ENCODE measurements at regions not wholly inside any gene's neighbourhood (a gene's known extent, or its start where the extent isn't known, plus 50 kb on each side); places are given as distances from the start of the nearest gene placed in this dataset.

DNA sequence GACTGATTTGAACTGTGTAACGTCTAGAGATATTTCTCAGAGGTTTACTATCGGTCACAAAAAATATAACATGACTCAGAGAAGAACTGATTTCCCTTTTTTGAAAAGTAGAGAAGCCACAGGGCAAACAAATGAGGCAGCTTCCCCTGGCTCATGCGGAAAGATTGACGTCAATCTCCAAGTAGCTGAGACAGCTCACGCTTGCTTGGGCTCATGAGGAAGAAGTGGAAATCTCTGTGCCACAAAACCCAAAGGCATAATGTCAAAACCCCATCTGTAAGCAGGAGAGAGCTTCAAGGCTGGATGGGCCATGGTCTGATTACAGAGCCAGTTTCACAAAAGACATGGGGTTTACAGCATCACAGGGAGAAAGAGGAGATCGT, 188.1 kb downstream of the ARL4C start:
- H3K9me3 Mint-ChIP-seq (ENCODE audit: low read depth) = peaks cover 3% of the 10 kb centered on the region
- no peak overlapping the region for H3K4me3 Mint-ChIP-seq (ENCODE audit: low read depth)
- H3K4me1 Mint-ChIP-seq (ENCODE audit: low read depth) = peaks cover 9% of the 10 kb centered on the region
- no peaks in the 10 kb centered on the region for H3K36me3 Mint-ChIP-seq (ENCODE audit: insufficient read depth)
- no peaks in the 10 kb centered on the region for H3K27me3 Mint-ChIP-seq
- TF ChIP-seq, protein P1, sequence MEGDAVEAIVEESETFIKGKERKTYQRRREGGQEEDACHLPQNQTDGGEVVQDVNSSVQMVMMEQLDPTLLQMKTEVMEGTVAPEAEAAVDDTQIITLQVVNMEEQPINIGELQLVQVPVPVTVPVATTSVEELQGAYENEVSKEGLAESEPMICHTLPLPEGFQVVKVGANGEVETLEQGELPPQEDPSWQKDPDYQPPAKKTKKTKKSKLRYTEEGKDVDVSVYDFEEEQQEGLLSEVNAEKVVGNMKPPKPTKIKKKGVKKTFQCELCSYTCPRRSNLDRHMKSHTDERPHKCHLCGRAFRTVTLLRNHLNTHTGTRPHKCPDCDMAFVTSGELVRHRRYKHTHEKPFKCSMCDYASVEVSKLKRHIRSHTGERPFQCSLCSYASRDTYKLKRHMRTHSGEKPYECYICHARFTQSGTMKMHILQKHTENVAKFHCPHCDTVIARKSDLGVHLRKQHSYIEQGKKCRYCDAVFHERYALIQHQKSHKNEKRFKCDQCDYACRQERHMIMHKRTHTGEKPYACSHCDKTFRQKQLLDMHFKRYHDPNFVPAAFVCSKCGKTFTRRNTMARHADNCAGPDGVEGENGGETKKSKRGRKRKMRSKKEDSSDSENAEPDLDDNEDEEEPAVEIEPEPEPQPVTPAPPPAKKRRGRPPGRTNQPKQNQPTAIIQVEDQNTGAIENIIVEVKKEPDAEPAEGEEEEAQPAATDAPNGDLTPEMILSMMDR (IDR thresholded peaks at IDR 0.05; ENCODE audit: unreplicated experiment) = no peak
- H3K27ac Mint-ChIP-seq = no peak overlapping the region
- DNase-seq (ENCODE audit: low spot score, unreplicated experiment) = no peak

DNA sequence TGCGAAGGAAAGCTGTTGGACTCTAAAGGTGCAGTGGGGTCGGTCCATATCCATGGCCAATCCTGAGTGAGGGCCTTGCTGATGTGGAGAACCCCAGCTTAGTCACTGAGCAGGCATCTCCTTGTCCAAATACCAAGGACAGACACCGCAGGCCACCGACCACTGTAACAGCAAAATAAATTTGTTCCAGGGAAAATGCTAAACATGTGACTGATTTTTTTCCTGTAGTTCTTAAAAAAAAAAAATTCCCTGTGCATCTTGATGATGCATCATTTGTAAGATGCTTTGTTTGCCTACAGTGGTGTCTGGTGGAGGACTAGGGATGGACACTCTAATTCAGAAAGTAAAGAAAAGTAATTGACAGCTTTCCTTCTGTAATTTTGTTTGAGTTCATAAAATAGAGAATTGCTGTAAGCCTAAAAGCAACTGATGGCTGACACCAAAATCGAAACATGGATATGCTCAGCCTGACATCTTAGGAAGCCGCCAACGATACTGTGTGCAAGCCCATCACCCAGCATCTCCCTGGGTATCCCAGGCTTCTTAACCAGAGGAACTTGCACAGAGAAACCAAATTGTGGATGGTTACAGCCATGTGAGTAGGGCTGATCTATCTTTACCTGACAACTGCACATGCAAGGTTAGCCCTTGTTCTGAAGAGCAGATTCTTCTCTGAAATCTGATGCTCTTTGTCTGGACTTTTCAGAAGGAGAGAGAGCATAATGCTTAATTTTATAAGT, 188.6 kb downstream of the ARL4C start:
- Mint-ChIP-seq H3K4me3 (ENCODE audit: low read depth) (no peak overlapping the region), H3K36me3 (ENCODE audit: insufficient read depth) (no peaks in the 10 kb centered on the region), H3K27me3 (no peaks in the 10 kb centered on the region), H3K9me3 (ENCODE audit: low read depth) (peaks cover 3% of the 10 kb centered on the region), H3K4me1 (ENCODE audit: low read depth) (peaks cover 9% of the 10 kb centered on the region), H3K27ac (no peak overlapping the region)
- TF ChIP-seq, protein P1 (IDR thresholded peaks at IDR 0.05; ENCODE audit: unreplicated experiment) = no peak
- no peak for DNase-seq (ENCODE audit: low spot score, unreplicated experiment)

DNA sequence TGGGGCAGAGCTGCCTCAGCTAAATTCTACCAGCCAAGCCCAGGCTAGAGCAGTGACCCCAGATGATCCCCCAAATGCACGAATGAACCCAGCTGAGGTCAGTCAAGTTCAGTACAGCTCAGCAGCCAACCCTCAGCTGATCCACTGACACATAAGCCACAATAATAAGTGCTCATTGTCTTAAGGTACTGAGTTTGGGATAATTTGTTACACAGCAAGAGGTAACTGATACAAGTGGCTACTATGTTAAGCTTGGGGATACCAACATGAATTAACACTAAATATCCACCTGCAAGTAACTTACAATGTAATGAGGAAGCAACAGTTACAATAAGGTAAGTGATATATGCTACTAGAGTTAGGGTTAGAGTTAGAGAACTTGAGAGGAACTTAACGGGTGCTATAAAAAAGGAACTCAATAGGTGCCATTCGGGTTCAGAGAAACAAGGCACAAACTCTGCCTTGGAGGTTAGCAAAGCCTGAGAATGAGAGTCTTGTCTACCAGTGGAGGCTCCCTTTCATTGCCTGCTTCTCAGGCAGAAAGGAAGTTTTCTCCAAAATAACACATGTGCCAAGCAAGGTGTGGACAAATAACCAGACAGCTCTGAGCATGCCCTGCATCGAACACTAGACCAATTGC, 189.4 kb downstream of the ARL4C start:
- Mint-ChIP-seq H3K27ac (no peak overlapping the region), H3K4me1 (ENCODE audit: low read depth) (peaks cover 9% of the 10 kb centered on the region), H3K4me3 (ENCODE audit: low read depth) (no peak overlapping the region), H3K9me3 (ENCODE audit: low read depth) (peaks cover 3% of the 10 kb centered on the region), H3K36me3 (ENCODE audit: insufficient read depth) (no peaks in the 10 kb centered on the region), H3K27me3 (no peaks in the 10 kb centered on the region)
- DNase-seq (ENCODE audit: low spot score, unreplicated experiment) = no peak
- TF ChIP-seq, protein P1 (IDR thresholded peaks at IDR 0.05; ENCODE audit: unreplicated experiment) = no peak

DNA sequence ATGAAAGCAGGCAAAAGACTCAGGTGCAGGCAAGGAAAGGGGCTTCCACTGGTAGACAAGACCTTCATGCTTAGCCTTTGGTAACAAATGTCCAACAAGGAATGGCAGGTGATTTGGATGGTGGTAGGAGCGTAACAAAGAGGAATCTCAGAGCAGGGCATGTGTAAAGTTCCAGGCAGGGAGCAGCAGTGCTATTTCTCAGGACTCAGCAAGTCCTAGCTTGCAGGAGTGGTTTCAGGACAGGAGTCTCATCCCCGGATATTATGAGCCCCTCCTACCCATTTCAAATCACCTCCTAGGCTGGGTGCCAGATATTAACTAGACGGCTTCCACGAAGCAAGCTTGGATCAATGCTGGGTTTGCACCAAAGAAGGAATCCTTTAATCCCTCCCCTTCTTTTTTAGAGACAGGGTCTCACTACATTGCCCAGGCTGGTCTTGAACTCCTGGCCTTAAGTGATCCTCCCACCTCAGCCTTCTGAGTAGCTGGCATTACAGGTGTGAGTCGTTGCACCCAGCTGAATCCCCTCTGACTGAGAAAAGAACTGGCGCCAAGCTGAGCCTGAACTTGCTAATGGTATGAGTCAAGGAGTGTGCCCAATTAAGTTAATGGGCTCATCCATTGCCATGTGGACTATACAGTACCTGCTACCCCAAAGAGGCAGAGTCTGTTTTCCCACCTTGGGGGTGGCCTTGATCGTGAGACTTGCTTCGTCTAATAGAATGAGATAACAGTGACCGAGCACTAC, 190.3 kb downstream of the ARL4C start:
- Mint-ChIP-seq H3K4me3 (ENCODE audit: low read depth) (no peak overlapping the region), H3K27me3 (no peaks in the 10 kb centered on the region), H3K9me3 (ENCODE audit: low read depth) (peaks cover 3% of the 10 kb centered on the region), H3K36me3 (ENCODE audit: insufficient read depth) (no peaks in the 10 kb centered on the region), H3K27ac (no peak overlapping the region), H3K4me1 (ENCODE audit: low read depth) (peaks cover 9% of the 10 kb centered on the region)
- DNase-seq (ENCODE audit: low spot score, unreplicated experiment) = no peak
- TF ChIP-seq, protein P1 (IDR thresholded peaks at IDR 0.05; ENCODE audit: unreplicated experiment) = no peak

DNA sequence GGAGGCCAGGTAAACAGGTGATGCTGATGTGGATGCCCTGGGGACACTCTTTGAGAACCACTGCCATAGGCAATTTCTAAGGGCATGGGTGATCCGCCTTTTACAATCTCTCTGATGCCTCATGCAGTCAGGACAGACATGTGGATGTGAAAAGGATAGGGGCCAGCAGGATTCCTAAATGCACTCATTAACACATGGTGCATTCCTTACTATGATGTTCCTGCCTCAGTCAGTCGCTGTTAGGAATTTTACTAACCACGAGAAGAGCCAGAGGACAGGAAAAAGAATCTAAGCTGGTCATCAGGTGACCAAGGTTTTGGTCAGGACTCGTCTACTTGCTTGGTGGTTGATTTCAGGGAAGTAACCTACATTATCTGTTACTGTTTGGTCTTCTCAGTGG, 191.0 kb downstream of the ARL4C start:
- TF ChIP-seq, protein P1 (IDR thresholded peaks at IDR 0.05; ENCODE audit: unreplicated experiment) = no peak
- H3K27me3 Mint-ChIP-seq = no peaks in the 10 kb centered on the region

More for the DNA sequence above, 191.0 kb downstream of the ARL4C start:
- Mint-ChIP-seq H3K9me3 (ENCODE audit: low read depth) (peaks cover 3% of the 10 kb centered on the region), H3K27ac (no peak overlapping the region), H3K4me3 (ENCODE audit: low read depth) (no peak overlapping the region), H3K4me1 (ENCODE audit: low read depth) (peaks cover 12% of the 10 kb centered on the region), H3K36me3 (ENCODE audit: insufficient read depth) (no peaks in the 10 kb centered on the region)
- DNase-seq (ENCODE audit: low spot score, unreplicated experiment) = no peak

All from progenitor cell of endocrine pancreas (in vitro differentiated cells).